GM20000 (cell line): ENCODE measurements at regions not wholly inside any gene's neighbourhood (a gene's known extent, or its start where the extent isn't known, plus 50 kb on each side); places are given as distances from the start of the nearest gene placed in this dataset.

Source experiments
- DNase-seq: peaks from one replicate; pipeline ENCODE4 v3.0.0; 2012; ENCODE audit warnings: low spot score
- CTCF ChIP-seq: IDR thresholded peaks from 2 replicates; pipeline ENCODE4 v1.5.1; 2012; ENCODE audit warnings: mild to moderate bottlenecking, control low read depth; ENCODE audit errors: extremely low read depth, missing control alignments

DNA sequence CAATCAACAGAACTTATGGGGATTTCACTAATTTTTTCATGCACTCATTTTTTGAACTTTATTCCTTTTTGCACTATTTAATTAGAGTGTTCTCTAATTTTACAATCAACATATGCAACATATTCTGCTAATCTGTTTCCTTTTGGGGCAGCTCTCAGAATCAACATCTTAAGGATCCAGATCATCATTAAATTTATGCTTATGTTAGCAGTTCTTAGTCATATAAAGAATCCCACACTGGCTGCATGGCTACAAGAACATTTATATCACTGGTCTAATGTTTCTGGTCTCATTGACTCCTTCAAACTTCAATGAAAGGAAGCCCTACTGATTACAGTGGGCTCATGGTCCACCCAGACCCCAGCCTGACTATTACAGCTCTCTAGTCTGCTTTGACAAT is 245.2 kb downstream of the RBM26 start:
- DNase-seq: no peak
- no peak for TF ChIP-seq CTCF

- TF ChIP-seq CTCF: peak; percentile 3
- no peak for DNase-seq
These were observed 250.2 kb downstream of the RBM26 start for GRCh38 chr13:79155883-79156282.

DNA sequence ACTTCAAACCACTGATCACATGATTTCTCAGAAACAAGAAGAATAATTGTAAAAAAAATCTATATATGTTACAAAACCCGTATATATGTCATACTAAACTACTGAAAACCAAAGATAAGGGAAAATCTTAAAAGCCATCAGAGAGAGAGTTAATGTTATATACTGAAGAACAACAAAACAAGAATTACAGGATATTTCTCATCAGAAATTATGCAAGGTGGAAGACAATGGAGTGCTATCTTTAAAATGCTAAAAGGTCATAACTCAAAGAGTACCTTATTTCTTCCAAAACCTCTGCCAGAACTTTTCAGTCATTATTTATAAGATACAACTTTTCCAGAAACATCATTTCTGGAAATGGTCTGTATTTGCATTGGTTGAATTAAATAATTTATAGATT is 256.8 kb downstream of the RBM26 start:
- no peak for DNase-seq
- TF ChIP-seq CTCF: no peak

DNA sequence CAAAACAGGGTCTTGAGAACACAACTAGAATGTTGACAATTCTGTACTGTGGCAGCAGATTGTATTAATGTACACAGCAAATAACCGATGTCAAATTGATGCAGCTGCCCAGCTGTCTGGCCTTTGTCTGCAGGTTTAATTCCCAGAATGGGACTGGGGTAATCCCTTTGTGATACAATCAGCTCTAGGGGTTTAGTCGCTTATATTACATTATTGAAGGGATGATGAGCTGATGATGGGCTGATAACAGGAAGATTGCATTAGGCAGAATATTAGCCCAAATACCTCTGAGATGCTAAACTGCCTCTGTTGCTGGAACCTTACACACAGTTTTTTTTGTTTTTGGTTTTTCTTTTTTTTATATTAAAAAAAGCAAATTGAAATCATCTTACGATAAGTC is 265.0 kb downstream of the RBM26 start:
- TF ChIP-seq CTCF: no peak
- DNase-seq: no peak

- DNase-seq: no peak
- no peak for TF ChIP-seq CTCF
These were observed 277.9 kb downstream of the RBM26 start for GRCh38 chr13:79128158-79128557.

GRCh38 chr13:79126706-79127105 is 279.3 kb downstream of the RBM26 start:
- no peak for TF ChIP-seq CTCF
- no peak for DNase-seq

- DNase-seq: no peak
- no peak for TF ChIP-seq CTCF
These were observed 281.9 kb downstream of the RBM26 start for GRCh38 chr13:79124183-79124582.

DNA sequence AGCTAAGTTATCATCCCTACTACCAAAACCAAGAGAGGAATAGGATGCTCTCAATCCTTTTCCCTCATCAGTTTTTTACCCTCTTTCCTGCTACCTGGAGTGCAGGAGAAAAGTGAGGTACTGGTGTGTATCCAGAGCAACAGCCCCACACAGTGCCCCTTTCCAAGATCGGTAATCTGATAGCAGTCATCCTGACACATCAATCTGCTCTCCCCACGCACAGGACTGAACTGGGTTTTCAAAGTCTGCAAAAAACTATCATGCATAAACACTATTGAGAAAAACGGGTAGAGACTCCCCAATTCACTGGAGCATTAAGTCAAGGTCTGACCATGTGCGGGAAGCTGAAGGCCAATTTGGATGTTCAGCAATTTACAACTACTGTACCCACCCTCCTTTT is 284.8 kb downstream of the RBM26 start:
- DNase-seq: no peak
- TF ChIP-seq CTCF: no peak
